ENCODE measurements at regions not wholly inside any gene's neighbourhood (a gene's known extent, or its start where the extent isn't known, plus 50 kb on each side); places are given as distances from the start of the nearest gene placed in this dataset.

- TF ChIP-seq, protein P1, sequence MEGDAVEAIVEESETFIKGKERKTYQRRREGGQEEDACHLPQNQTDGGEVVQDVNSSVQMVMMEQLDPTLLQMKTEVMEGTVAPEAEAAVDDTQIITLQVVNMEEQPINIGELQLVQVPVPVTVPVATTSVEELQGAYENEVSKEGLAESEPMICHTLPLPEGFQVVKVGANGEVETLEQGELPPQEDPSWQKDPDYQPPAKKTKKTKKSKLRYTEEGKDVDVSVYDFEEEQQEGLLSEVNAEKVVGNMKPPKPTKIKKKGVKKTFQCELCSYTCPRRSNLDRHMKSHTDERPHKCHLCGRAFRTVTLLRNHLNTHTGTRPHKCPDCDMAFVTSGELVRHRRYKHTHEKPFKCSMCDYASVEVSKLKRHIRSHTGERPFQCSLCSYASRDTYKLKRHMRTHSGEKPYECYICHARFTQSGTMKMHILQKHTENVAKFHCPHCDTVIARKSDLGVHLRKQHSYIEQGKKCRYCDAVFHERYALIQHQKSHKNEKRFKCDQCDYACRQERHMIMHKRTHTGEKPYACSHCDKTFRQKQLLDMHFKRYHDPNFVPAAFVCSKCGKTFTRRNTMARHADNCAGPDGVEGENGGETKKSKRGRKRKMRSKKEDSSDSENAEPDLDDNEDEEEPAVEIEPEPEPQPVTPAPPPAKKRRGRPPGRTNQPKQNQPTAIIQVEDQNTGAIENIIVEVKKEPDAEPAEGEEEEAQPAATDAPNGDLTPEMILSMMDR (IDR thresholded peaks at IDR 0.05) = no peak
- no peak for TF ChIP-seq POLR2A (IDR thresholded peaks at IDR 0.05)
Observed at GRCh38 chr9:16312116-16312515, 558.4 kb downstream of the BNC2 start.

All from ovary (tissue), 3 donors.